ENCODE measurements at regions not wholly inside any gene's neighbourhood (a gene's known extent, or its start where the extent isn't known, plus 50 kb on each side); places are given as distances from the start of the nearest gene placed in this dataset.
A peak's percentile ranks its signal among the peaks of the same experiment; 100 is the strongest.
"Not testable (repeated sequence)": the region's sequence is repeated elsewhere in the genome, so short reads cannot be mapped to it uniquely, and the experiment has no call there.

DNA sequence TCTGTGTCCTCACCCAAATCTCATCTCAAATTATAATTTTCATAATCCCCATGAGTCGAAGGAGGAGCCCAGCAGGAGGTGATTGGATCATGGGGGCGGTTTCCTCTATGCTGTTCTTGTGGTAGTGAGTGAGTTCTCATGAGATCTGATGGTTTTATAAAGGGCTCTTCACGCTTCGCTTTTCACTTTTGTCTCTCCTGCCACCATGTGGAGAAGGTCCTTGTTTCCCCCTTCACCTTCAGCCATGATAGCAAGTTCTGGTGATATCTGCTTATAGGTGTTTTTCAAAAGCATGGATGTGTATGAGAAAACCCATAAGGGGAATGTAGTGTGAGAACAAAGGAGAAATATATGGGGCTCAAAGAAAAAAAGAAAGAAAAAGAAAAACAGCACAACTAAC, 405.9 kb upstream of the RGS18 start:
- CTCF ChIA-PET = no interaction called here
- TF ChIP-seq, protein P1, sequence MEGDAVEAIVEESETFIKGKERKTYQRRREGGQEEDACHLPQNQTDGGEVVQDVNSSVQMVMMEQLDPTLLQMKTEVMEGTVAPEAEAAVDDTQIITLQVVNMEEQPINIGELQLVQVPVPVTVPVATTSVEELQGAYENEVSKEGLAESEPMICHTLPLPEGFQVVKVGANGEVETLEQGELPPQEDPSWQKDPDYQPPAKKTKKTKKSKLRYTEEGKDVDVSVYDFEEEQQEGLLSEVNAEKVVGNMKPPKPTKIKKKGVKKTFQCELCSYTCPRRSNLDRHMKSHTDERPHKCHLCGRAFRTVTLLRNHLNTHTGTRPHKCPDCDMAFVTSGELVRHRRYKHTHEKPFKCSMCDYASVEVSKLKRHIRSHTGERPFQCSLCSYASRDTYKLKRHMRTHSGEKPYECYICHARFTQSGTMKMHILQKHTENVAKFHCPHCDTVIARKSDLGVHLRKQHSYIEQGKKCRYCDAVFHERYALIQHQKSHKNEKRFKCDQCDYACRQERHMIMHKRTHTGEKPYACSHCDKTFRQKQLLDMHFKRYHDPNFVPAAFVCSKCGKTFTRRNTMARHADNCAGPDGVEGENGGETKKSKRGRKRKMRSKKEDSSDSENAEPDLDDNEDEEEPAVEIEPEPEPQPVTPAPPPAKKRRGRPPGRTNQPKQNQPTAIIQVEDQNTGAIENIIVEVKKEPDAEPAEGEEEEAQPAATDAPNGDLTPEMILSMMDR (IDR thresholded peaks at IDR 0.05; ENCODE audit: unreplicated experiment) = no peak
- no TSS peak for BruUV-seq (replicated peaks)
- Mint-ChIP-seq H3K27me3 (ENCODE audit: unreplicated experiment) (no peaks in the 10 kb centered on the region), H3K27ac (ENCODE audit: unreplicated experiment) (no peak overlapping the region), H3K4me1 (ENCODE audit: low read depth, unreplicated experiment) (no peaks in the 10 kb centered on the region), H3K9me3 (ENCODE audit: low read depth, unreplicated experiment) (no peaks in the 10 kb centered on the region), H3K36me3 (ENCODE audit: insufficient read depth, unreplicated experiment) (no peaks in the 10 kb centered on the region), H3K4me3 (ENCODE audit: low read depth, unreplicated experiment) (no peak overlapping the region)
- intact Hi-C loops (cut with micrococcal nuclease; ENCODE audit: unreplicated experiment) = no loop called here
- DNase-seq = no peak

DNA sequence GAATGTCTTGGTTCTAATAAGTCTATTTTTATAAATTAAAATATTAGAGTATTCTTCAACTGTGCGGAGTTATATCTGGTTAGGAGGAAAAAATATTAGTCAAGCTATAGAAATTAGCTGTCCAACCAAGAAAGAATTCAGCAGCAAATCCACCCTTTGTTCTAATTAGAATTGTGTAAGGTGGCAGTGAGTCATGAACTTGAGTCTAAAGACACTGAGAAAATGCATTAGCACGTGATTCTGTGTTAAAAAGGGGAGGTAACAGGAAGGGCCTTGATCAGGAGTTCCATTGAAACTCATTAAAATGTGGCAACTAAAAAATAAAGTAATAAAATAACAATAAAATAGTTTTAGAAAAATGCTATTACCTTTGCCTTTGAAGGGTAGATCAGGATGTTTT, 398.2 kb upstream of the RGS18 start:
- Mint-ChIP-seq H3K9me3 (ENCODE audit: low read depth, unreplicated experiment) (peaks cover 2% of the 10 kb centered on the region), H3K27me3 (ENCODE audit: unreplicated experiment) (no peaks in the 10 kb centered on the region), H3K4me3 (ENCODE audit: low read depth, unreplicated experiment) (no peak overlapping the region), H3K4me1 (ENCODE audit: low read depth, unreplicated experiment) (no peaks in the 10 kb centered on the region), H3K36me3 (ENCODE audit: insufficient read depth, unreplicated experiment) (no peaks in the 10 kb centered on the region), H3K27ac (ENCODE audit: unreplicated experiment) (no peak overlapping the region)
- no peak for DNase-seq
- no TSS peak for BruUV-seq (replicated peaks)
- TF ChIP-seq, protein P1 (IDR thresholded peaks at IDR 0.05; ENCODE audit: unreplicated experiment) = no peak
- CTCF ChIA-PET = no interaction called here
- intact Hi-C loops (cut with micrococcal nuclease; ENCODE audit: unreplicated experiment) = no loop called here

DNA sequence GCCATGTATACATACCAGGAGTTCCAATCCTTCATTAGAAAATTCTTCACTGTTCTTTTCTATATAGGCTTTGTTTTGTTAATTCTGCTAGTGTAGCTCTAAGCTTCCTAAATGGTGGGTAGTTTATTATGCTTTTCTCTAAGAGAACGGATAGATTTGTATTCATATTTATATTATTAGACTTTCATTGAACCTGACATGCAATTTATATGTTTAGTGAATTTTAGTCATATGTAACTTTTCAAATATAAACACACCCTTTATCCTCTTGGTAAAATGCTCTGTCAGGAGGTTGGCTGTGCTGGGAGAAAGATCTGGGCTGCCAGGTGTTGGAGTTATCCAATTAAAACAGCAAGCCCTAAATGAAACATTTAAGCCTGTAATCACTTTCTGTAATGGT, 369.7 kb upstream of the RGS18 start:
- Mint-ChIP-seq H3K4me1 (ENCODE audit: low read depth, unreplicated experiment) (no peaks in the 10 kb centered on the region), H3K27ac (ENCODE audit: unreplicated experiment) (no peak overlapping the region), H3K4me3 (ENCODE audit: low read depth, unreplicated experiment) (no peak overlapping the region), H3K36me3 (ENCODE audit: insufficient read depth, unreplicated experiment) (no peaks in the 10 kb centered on the region), H3K27me3 (ENCODE audit: unreplicated experiment) (no peaks in the 10 kb centered on the region), H3K9me3 (ENCODE audit: low read depth, unreplicated experiment) (no peaks in the 10 kb centered on the region)
- no TSS peak for BruUV-seq (replicated peaks)
- CTCF ChIA-PET = no interaction called here
- intact Hi-C loops (cut with micrococcal nuclease; ENCODE audit: unreplicated experiment) = no loop called here
- DNase-seq = no peak
- TF ChIP-seq, protein P1 (IDR thresholded peaks at IDR 0.05; ENCODE audit: unreplicated experiment) = no peak

DNA sequence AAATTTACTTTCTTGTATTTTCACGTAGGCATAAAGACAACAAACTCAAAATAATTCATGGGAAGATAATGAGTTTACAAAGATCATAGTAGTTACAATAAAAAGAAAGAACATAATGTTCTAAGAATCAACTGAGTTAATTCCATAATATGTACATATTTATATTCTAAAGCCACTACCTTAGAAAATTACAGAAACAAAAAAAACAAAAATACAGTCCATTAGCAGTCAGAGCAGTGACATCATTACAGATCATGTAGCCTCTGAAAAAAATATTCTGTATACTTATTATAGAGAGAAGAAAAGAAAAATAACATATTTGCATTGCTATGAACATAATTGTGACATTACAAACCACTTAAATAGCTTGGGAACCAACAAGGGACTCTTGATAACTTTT, 360.1 kb upstream of the RGS18 start:
- Mint-ChIP-seq H3K36me3 (ENCODE audit: insufficient read depth, unreplicated experiment) (no peaks in the 10 kb centered on the region), H3K27me3 (ENCODE audit: unreplicated experiment) (no peaks in the 10 kb centered on the region), H3K27ac (ENCODE audit: unreplicated experiment) (no peak overlapping the region), H3K9me3 (ENCODE audit: low read depth, unreplicated experiment) (no peaks in the 10 kb centered on the region), H3K4me3 (ENCODE audit: low read depth, unreplicated experiment) (no peak overlapping the region), H3K4me1 (ENCODE audit: low read depth, unreplicated experiment) (no peaks in the 10 kb centered on the region)
- intact Hi-C loops (cut with micrococcal nuclease; ENCODE audit: unreplicated experiment) = no loop called here
- DNase-seq = no peak
- CTCF ChIA-PET = interaction anchor here (0.6 kb wide), 1 partner anchor 227 kb away, joined by 6 read pairs; no protein-coding TSS in a partner anchor
- no TSS peak for BruUV-seq (replicated peaks)
- TF ChIP-seq, protein P1 (IDR thresholded peaks at IDR 0.05; ENCODE audit: unreplicated experiment) = no peak

DNA sequence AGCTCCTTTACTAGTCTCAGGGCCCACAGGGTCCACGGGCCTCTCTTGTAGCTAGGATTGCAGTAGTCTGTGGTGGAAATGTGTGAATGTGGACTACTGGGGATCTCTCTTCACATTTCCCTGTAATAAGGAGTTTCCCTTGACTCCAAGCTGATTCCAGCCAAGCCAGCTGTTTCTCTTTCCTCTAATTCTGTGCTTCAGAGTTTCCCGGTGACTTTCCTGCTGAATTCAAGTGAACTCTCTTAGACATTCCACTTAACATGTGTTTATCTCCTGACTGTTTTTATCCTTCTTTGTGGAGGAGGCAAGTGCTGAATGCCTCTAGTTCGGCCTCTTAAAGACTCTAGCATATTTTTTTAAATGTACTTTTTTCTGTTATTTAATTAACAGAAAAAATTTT, 354.0 kb upstream of the RGS18 start:
- no peak for DNase-seq
- intact Hi-C loops (cut with micrococcal nuclease; ENCODE audit: unreplicated experiment) = no loop called here
- TF ChIP-seq, protein P1 (IDR thresholded peaks at IDR 0.05; ENCODE audit: unreplicated experiment) = no peak
- BruUV-seq (replicated peaks) = no TSS peak
- Mint-ChIP-seq H3K27ac (ENCODE audit: unreplicated experiment) (no peak overlapping the region), H3K4me1 (ENCODE audit: low read depth, unreplicated experiment) (no peaks in the 10 kb centered on the region), H3K4me3 (ENCODE audit: low read depth, unreplicated experiment) (no peak overlapping the region), H3K27me3 (ENCODE audit: unreplicated experiment) (no peaks in the 10 kb centered on the region), H3K36me3 (ENCODE audit: insufficient read depth, unreplicated experiment) (no peaks in the 10 kb centered on the region), H3K9me3 (ENCODE audit: low read depth, unreplicated experiment) (peaks cover 3% of the 10 kb centered on the region)
- CTCF ChIA-PET = no interaction called here

DNA sequence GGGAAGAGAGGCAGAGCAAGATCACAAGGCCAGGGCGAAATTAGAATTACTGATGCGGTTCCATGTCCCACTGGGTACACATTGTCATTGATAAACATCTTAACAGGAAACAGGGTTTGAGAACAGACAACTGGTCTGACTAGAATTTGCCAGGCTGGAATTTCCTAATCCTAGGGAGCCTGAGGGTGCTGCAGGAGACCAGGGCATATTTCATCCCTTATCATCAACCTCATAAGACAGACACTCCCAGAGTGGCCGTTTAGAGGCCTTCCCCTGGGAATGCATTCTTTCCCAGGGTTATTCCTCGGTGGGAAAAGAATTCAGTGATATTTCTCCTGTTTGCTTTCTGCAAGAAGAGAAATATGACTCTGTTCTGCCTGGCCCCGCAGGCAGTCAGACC, 344.7 kb upstream of the RGS18 start:
- BruUV-seq (replicated peaks) = not testable (repeated sequence)

More for the DNA sequence above, 344.7 kb upstream of the RGS18 start:
- H3K27me3 Mint-ChIP-seq (ENCODE audit: unreplicated experiment); H3K9me3 Mint-ChIP-seq (ENCODE audit: low read depth, unreplicated experiment); H3K36me3 Mint-ChIP-seq (ENCODE audit: insufficient read depth, unreplicated experiment); H3K4me3 Mint-ChIP-seq (ENCODE audit: low read depth, unreplicated experiment); CTCF ChIA-PET; H3K4me1 Mint-ChIP-seq (ENCODE audit: low read depth, unreplicated experiment); H3K27ac Mint-ChIP-seq (ENCODE audit: unreplicated experiment); intact Hi-C loops (cut with micrococcal nuclease; ENCODE audit: unreplicated experiment): not testable (repeated sequence)
- peak; percentile 8 for DNase-seq

Measured in Calu3 (cell line).